ENCODE measurements at regions not wholly inside any gene's neighbourhood (a gene's known extent, or its start where the extent isn't known, plus 50 kb on each side); places are given as distances from the start of the nearest gene placed in this dataset.

DNA sequence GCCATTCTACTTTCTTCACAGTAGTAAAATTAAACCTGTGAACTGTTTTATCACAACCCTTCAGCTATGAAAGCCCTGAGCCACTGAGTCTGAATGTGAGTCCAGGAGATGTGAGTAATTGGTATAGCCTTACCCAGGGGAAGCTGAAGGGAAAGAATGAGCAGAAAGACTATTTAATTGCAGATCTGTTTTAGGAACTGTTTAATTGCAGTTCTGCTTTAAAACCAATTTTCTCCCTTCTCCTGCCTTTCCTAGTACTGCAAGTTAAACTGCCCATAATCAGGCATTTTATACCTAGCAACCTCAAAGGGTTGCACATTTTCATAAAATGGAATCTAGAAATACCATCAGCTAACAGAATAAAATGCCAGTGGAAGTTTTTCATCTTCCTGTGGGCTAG lies 476.7 kb downstream of the OCA2 start:
- DNase-seq (ENCODE audit: unreplicated experiment), result no peak
- POLR2A ChIA-PET, result no interaction called here
- Mint-ChIP-seq H3K4me1 (ENCODE audit: insufficient read depth, unreplicated experiment) (no peaks in the 10 kb centered on the region), H3K27me3 (ENCODE audit: insufficient read depth, unreplicated experiment) (no peaks in the 10 kb centered on the region), H3K36me3 (ENCODE audit: insufficient read depth, unreplicated experiment) (no peaks in the 10 kb centered on the region), H3K27ac (ENCODE audit: low read depth, unreplicated experiment) (no peak overlapping the region), H3K9me3 (ENCODE audit: unreplicated experiment) (peaks cover 45% of the 10 kb centered on the region), H3K4me3 (ENCODE audit: unreplicated experiment) (no peak overlapping the region)
- TF ChIP-seq, protein P1, sequence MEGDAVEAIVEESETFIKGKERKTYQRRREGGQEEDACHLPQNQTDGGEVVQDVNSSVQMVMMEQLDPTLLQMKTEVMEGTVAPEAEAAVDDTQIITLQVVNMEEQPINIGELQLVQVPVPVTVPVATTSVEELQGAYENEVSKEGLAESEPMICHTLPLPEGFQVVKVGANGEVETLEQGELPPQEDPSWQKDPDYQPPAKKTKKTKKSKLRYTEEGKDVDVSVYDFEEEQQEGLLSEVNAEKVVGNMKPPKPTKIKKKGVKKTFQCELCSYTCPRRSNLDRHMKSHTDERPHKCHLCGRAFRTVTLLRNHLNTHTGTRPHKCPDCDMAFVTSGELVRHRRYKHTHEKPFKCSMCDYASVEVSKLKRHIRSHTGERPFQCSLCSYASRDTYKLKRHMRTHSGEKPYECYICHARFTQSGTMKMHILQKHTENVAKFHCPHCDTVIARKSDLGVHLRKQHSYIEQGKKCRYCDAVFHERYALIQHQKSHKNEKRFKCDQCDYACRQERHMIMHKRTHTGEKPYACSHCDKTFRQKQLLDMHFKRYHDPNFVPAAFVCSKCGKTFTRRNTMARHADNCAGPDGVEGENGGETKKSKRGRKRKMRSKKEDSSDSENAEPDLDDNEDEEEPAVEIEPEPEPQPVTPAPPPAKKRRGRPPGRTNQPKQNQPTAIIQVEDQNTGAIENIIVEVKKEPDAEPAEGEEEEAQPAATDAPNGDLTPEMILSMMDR (IDR thresholded peaks at IDR 0.05; ENCODE audit: unreplicated experiment), result no peak
- BruUV-seq (replicated peaks), result no TSS peak
- intact Hi-C loops (cut with micrococcal nuclease), result no loop called here
- CTCF ChIA-PET, result no interaction called here

GRCh38 chr15:27619204-27619603 lies 479.9 kb downstream of the OCA2 start:
- TF ChIP-seq, protein P1 (IDR thresholded peaks at IDR 0.05; ENCODE audit: unreplicated experiment), result no peak
- ChIA-PET CTCF (no interaction called here), POLR2A (no interaction called here)

GRCh38 chr15:27617013-27617412 lies 482.1 kb downstream of the OCA2 start:
- intact Hi-C loops (cut with micrococcal nuclease), result no loop called here
- Mint-ChIP-seq H3K4me1 (ENCODE audit: insufficient read depth, unreplicated experiment) (no peaks in the 10 kb centered on the region), H3K27me3 (ENCODE audit: insufficient read depth, unreplicated experiment) (no peaks in the 10 kb centered on the region), H3K4me3 (ENCODE audit: unreplicated experiment) (no peak overlapping the region), H3K36me3 (ENCODE audit: insufficient read depth, unreplicated experiment) (no peaks in the 10 kb centered on the region), H3K9me3 (ENCODE audit: unreplicated experiment) (peaks cover 11% of the 10 kb centered on the region), H3K27ac (ENCODE audit: low read depth, unreplicated experiment) (no peak overlapping the region)
- no TSS peak for BruUV-seq (replicated peaks)
- POLR2A ChIA-PET, result no interaction called here
- CTCF ChIA-PET, result no interaction called here
- TF ChIP-seq, protein P1 (IDR thresholded peaks at IDR 0.05; ENCODE audit: unreplicated experiment), result no peak
- DNase-seq (ENCODE audit: unreplicated experiment), result no peak

More at GRCh38 chr15:27619204-27619603, 479.9 kb downstream of the OCA2 start:
- Mint-ChIP-seq H3K27me3 (ENCODE audit: insufficient read depth, unreplicated experiment) (no peaks in the 10 kb centered on the region), H3K9me3 (ENCODE audit: unreplicated experiment) (peaks cover 28% of the 10 kb centered on the region), H3K4me3 (ENCODE audit: unreplicated experiment) (no peak overlapping the region), H3K4me1 (ENCODE audit: insufficient read depth, unreplicated experiment) (no peaks in the 10 kb centered on the region), H3K36me3 (ENCODE audit: insufficient read depth, unreplicated experiment) (no peaks in the 10 kb centered on the region), H3K27ac (ENCODE audit: low read depth, unreplicated experiment) (no peak overlapping the region)
- no peak for DNase-seq (ENCODE audit: unreplicated experiment)
- intact Hi-C loops (cut with micrococcal nuclease), result no loop called here
- no TSS peak for BruUV-seq (replicated peaks)

GRCh38 chr15:27608248-27608647 lies 490.9 kb downstream of the OCA2 start:
- H3K9me3 Mint-ChIP-seq (ENCODE audit: unreplicated experiment), result peaks cover 28% of the 10 kb centered on the region
- no peak for DNase-seq (ENCODE audit: unreplicated experiment)
- H3K4me1 Mint-ChIP-seq (ENCODE audit: insufficient read depth, unreplicated experiment), result no peaks in the 10 kb centered on the region
- TF ChIP-seq, protein P1 (IDR thresholded peaks at IDR 0.05; ENCODE audit: unreplicated experiment), result no peak
- intact Hi-C loops (cut with micrococcal nuclease), result no loop called here
- H3K27me3 Mint-ChIP-seq (ENCODE audit: insufficient read depth, unreplicated experiment), result no peaks in the 10 kb centered on the region
- no peak overlapping the region for H3K4me3 Mint-ChIP-seq (ENCODE audit: unreplicated experiment)
- H3K36me3 Mint-ChIP-seq (ENCODE audit: insufficient read depth, unreplicated experiment), result no peaks in the 10 kb centered on the region
- no TSS peak for BruUV-seq (replicated peaks)
- H3K27ac Mint-ChIP-seq (ENCODE audit: low read depth, unreplicated experiment), result no peak overlapping the region
- CTCF ChIA-PET, result no interaction called here
- POLR2A ChIA-PET, result no interaction called here
